ENCODE measurements at regions not wholly inside any gene's neighbourhood (a gene's known extent, or its start where the extent isn't known, plus 50 kb on each side); places are given as distances from the start of the nearest gene placed in this dataset.
"Not testable (repeated sequence)": the region's sequence is repeated elsewhere in the genome, so short reads cannot be mapped to it uniquely, and the experiment has no call there.

GRCh38 chr9:1857808-1858207 lies 157.3 kb upstream of the SMARCA2 start:
- no peak for DNase-seq (ENCODE audit: low read depth)

DNA sequence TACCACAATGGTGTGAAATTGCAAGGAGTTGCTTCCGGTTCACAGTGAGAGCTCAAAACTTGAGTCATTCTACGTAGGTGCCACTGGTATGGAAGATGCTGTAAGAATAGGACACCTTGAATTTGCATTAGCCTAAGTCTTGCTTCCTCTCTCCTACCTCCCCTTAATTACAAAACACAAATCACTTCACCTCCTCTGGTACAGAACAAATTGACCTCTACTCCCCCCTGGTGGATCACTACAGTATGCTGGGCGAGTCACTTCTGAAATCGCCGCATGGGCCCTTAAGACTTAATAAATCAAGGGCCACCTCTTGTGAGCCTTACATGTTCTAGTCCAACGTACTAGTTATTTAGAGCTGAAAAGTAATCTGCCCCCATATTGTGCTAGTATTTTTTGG lies 145.3 kb upstream of the SMARCA2 start:
- DNase-seq (ENCODE audit: low read depth): peak; percentile 21

DNA sequence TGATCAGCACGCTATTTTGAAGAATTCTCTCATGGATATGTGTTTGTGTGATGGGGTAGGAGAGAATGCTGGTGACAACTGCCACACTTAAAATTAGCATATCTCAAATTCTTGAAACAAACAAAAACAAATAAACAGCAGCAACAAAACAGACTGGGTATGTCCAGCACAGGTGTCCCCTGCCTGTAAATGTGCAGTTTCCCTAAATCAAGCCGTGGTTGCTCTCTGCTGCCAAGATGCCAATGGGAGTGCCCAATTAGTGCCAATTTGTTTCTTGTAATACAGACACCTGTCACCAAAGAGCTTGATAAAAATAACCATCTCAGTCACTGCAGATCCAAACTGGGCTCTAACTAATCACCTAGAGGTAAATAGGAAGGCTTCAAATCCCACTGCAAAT lies 144.2 kb upstream of the SMARCA2 start:
- no peak for DNase-seq (ENCODE audit: low read depth)

GRCh38 chr9:1871626-1872419 lies 143.3 kb upstream of the SMARCA2 start:
- no peak for DNase-seq (ENCODE audit: low read depth)

- no peak for DNase-seq (ENCODE audit: low read depth)
Observed at GRCh38 chr9:1875251-1875851, 139.8 kb upstream of the SMARCA2 start.

GRCh38 chr9:1875921-1876448 lies 139.2 kb upstream of the SMARCA2 start:
- DNase-seq (ENCODE audit: low read depth): no peak

- DNase-seq (ENCODE audit: low read depth): no peak
Observed at GRCh38 chr9:1876891-1877496, 138.2 kb upstream of the SMARCA2 start.

DNA sequence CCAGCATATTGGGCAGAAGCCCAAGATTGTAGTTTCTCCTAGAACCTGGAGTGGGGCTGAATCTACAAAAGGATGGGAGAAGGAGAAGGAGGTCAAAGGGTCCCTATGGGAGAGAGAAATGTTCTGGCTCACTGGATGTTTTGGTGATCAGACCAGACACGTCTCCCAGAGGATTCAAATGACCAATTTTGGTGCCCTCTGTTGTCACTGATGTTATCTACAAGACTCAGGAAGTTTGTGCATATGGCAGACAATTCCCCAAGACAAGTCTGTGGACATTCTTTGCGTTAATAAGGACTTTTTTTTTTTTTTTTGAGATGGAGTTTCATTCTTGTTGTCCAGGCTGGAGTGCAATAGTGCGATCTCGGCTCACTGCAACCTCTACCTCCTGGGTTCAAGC lies 137.2 kb upstream of the SMARCA2 start:
- no peak for DNase-seq (ENCODE audit: low read depth)

DNA sequence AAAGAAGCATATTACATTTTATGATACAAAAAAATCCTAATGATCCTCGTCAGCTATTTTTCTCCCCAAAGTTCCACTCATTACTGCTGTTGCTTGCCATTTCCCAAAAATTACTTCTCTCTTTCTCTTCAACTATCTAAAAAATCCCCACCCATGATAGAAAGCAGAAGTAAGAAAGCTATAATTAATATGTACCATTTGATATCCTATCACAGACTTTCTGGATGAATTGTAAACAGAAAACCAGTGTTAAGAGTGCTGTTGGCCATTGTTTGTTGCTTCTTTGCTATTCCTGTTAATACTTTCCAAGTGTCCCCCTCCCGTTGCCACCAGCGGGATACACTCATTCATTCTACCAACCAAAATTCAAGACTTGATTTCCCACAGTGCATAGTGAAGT lies 136.3 kb upstream of the SMARCA2 start:
- DNase-seq (ENCODE audit: low read depth): no peak

DNA sequence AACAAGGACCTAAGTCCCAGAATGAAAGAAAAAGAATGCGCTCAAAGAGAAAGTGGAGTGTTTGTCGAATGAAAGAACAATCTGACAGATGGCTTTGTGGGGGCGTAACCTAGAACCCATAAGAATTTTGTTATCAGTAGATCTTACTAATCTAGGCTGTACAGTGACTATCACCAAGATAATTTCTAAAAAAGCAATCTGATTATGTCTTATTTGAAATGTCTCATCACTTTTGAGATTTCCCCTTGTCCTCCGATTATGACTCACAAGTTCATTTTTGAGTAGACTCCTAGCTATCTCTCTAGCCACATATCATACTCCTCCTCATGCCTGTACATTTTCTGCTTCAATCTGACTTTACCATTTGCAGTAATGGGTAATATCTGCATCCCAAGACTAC lies 135.6 kb upstream of the SMARCA2 start:
- DNase-seq (ENCODE audit: low read depth): no peak

GRCh38 chr9:1880038-1880565 lies 135.0 kb upstream of the SMARCA2 start:
- no peak for DNase-seq (ENCODE audit: low read depth)

DNA sequence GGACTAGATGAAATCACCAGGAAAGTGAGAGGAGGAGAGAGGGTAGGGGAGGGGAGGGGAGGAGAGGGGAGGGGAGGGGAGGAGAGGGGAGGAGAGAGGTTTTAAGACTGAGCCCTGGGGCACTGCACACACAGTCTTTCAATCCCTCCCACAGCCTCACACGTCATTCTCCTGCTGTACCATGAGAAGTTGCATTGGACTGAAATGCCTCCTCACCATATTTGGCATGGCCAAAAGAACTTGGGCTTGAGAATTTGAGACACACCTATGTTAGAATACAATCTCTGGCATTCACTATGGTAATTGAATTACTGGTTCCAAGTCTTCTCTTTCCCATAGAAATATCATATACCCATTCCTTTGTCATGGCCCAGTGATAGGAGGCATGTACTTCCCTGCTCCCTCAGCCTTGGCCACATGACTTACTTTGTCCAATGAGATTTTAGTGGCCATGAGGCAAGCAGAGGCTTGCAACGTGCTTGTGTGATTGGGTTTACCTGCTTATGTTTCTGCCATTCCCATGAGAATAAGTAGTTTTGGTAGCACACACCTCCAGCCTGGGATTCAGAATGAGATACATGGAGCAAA lies 133.3 kb upstream of the SMARCA2 start:
- no peak for DNase-seq (ENCODE audit: low read depth)

DNA sequence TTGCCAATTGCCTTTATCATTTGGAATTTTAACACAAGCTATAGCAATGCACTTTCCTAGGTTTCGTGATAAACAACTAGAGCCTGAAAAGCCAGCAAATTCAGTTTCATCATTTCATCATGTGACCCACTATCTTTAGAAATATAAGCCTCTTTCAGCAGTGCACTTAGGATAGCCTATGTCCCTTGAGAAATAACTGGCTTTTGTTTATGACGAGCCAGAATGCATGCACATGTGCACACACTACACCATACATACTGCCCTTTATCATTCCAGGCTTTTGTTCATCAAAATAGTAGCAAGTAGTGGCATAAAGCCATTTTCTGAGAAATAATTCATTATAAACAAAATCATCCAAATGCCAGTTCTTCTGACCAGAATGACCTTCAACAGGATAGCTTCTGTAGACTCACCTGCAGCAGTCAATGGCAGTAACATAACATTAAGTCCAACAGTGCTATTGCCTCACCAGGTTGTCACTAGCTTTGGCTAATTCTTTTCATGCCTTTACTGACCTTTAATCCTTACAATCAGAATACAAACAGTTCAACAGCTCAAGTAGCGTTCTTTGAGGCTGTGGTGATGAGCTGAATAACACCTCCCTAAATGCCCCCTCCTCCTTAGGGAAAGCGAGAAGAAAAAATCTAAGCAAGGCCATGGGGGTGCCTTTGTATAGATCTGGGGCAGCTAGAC lies 132.3 kb upstream of the SMARCA2 start:
- no peak for DNase-seq (ENCODE audit: low read depth)

DNA sequence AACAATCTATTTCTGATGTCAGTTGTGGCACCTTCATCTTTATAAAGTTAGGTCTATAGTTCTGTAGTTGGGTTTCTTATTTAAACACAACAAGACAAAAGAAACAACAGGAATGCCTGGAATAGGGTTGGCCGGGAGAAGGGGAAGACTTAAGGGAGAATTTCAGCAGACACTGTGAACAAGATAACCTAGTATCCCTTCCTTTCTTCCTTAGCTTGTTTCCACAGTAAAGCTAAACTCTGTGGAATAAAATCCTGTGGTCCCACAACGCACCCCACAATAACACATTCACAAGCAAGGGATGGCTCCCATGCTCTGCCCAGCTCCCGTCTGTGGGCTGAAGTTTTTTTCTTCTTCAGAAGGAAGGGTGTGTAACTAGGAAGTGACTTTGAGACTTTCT lies 124.9 kb upstream of the SMARCA2 start:
- no peak for DNase-seq (ENCODE audit: low read depth)

GRCh38 chr9:1890816-1891215 lies 124.3 kb upstream of the SMARCA2 start:
- DNase-seq (ENCODE audit: low read depth): no peak

DNA sequence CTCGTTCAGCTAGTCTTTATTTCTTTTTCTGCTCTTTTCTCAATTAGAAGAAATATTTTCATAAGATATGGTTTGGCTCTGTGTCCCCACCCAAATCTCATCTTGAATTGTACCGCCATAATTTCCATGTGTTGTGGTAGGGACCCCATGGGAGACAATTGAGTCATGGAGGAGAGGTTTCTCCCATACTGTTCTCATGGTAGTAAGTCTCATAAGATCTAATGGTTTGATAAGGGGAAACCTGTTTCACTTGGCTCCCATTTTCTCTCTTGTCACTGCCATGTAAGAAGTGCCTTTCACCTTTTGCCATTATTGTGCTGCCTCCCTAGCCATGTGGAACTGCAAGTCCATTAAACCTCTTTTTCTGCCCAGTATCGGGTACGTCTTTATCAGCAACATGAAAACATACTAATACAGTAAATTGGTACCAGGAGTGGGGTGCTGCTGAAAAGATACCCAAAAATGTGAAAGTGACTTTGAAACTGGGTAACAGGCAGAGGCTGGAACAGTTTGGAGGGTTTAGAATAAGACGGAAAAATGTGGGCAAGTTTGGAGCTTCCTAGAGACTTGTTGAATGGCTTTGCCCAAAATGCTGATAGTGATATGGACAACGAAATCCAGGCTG lies 112.0 kb upstream of the SMARCA2 start:
- not testable (repeated sequence) for DNase-seq (ENCODE audit: low read depth)

- no peak for DNase-seq (ENCODE audit: low read depth)
Observed at GRCh38 chr9:1907465-1907864, 107.7 kb upstream of the SMARCA2 start.

DNA sequence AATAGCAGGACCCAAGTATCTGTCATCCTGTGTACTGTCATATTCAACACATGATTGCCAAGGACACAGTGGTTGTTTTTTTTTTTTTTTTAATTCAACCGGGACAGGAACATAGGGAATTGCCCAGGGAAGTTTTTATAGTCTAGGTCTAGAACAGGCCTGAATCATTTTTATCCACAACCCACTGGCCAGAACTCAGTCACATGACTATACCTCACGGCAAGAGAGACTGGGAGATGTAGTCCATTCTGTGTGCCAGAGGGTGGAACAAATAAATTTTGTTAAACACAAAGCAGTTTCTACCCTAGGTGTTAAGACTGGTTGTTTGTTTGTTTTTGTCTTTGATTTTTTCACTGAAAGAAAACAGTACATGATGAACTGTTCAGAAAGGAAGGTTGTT lies 105.8 kb upstream of the SMARCA2 start:
- DNase-seq (ENCODE audit: low read depth): no peak

DNA sequence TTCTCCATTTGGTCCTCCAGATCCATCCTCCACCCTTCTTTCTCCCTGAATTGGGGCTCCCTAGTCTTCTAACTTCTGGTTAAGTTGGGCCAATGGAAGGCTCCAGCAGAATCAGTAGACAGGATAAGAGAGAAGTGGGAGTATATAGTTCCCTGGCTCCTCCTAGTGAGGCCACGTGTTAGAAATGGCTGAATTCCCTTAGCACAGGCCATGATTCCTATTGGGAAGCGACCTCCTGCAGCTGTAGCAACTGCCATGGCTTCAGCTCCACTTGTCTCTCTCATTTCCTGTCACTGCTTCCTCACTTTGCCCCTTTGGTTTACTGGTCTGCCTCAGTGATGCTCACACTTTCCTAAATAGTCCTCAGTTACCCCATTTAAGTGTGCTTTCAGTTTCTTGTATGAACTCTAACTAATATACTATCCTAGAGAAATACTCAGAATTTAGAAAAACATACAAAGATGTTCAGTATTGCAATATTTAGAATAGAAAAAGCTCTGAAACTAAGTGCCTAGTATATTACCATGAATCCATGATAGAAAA lies 104.8 kb upstream of the SMARCA2 start:
- no peak for DNase-seq (ENCODE audit: low read depth)

- no peak for DNase-seq (ENCODE audit: low read depth)
Observed at GRCh38 chr9:1913631-1914330, 101.4 kb upstream of the SMARCA2 start.

Measured in HT1080 (cell line).